Stimulated activated CD8-positive, alpha-beta memory T cell treated with anti-CD3 and anti-CD28 coated beads, Interleukin-4, amount 100 ng/mL, for 4 hours (primary cell): ENCODE measurements at regions not wholly inside any gene's neighbourhood (a gene's known extent, or its start where the extent isn't known, plus 50 kb on each side); places are given as distances from the start of the nearest gene placed in this dataset.

Source experiments
- DNase-seq, 2 donors: peaks; one replicate each; pipeline ENCODE4 v3.0.0-alpha.2; 2020; ENCODE audit warnings: low read depth in 2 of 2, low spot score in 1 of 2

DNA sequence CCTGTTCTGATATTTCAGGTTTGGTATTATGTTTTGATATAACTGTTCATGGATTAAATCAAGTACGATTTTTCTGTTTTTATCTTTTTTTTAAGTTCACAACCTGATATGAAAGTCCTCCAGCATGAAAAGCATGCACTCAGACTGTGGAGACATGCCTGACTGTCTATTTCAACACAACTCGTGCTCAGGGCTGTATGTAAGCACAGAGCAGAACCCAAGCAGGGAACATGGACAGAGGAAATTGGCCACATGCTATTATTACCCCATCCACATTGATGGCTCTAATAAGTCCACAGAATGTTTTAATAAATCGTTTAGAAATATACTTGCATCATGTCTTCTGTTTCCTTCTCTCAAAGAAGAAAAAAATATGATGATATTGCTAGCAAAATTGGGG, 730.4 kb downstream of the C6orf118 start:
- DNase-seq = no peak

DNA sequence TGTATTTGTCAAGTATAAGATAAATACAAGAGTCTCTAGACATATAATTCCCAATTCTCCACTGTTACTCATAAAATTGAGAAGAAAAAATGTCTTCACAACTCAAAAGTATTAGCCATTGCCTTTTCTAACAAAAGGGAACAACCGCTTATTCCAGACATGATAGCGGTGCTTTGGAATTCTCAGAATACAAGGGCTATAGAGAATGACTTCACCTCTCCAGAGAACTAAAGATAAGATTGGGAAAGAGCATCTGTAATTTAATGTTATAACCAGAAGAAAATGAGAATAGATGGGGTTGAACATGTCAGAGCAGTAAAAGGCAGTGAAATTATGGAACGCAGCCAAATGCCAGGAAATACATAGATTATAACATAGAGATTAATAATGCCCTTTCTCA, 730.8 kb downstream of the C6orf118 start:
- no peak for DNase-seq

DNA sequence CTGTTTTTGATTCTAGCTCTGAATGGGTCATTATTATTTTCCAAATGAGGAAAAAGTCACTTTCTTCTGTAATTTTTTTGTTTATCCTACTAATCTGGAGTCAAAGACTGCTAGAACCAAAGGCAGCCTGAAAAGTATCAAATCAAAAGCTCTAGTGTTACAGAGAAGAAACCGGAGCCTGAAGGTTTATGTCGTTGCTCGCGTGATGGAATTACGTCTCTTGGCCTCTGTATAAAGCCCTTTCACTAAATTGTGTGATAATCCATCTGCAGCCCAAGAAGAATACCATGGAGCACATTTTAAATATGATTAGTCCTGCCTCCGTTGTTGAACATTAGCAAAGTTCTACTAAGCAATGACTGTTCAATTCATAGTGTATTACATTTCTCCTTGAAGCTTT, 738.6 kb downstream of the C6orf118 start:
- DNase-seq = no peak

DNA sequence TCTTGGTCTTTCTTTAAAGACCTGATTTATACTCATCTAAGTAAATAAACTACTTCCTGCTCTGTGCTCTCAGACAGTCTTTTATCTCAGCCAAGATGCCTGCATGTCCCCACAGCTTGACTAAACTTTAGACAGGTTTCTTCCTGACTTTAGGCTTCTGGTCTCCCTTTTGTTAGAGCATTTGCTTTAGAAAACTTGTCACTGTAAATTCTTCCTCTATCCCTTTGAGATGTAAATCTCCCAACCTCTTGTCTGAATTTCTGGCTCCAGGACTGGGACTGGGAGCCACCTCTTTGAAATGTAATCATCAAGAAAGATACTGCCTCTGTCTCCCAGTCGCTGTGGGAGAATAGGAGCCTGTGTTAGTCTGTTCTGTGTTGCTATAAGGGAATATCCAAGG, 739.9 kb downstream of the C6orf118 start:
- no peak for DNase-seq

DNA sequence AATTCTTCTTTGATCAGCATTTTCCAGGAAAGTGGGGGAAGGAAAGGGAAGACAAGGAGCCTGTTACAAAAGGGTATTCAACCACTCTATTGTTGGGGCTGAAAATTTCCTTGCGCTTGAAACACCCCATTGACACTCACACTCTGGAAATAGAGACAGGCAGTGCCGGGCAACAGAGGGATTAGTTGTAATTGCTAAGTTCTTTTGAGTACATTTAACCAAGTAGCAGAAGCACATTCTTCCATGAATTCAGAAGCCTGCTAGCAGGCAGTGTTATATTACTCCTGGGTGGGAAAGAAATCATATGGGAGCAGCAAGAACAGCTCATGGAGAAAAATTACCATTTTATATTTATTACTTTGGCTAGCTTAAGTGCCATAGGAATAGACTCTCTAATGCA, 745.5 kb downstream of the C6orf118 start:
- DNase-seq = no peak

DNA sequence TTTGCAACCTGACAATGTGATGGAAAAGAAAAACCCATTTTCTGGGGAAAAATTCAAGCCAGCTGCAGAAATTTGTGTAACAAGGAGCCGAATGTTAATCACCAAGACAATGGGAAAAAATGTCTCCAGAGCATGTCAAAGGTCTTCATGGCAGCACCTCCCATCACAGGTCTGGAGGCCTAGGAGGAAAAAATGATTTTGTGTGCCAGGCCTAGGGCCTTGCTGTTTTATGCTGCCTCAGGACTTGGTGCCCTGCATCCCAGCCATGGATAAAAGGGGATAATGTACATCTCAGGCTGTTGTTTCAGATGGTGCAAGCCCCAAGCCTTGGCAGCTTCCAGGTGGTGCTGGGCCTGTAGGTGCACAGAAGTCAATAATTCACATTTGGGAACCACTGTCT, 747.7 kb downstream of the C6orf118 start:
- no peak for DNase-seq

DNA sequence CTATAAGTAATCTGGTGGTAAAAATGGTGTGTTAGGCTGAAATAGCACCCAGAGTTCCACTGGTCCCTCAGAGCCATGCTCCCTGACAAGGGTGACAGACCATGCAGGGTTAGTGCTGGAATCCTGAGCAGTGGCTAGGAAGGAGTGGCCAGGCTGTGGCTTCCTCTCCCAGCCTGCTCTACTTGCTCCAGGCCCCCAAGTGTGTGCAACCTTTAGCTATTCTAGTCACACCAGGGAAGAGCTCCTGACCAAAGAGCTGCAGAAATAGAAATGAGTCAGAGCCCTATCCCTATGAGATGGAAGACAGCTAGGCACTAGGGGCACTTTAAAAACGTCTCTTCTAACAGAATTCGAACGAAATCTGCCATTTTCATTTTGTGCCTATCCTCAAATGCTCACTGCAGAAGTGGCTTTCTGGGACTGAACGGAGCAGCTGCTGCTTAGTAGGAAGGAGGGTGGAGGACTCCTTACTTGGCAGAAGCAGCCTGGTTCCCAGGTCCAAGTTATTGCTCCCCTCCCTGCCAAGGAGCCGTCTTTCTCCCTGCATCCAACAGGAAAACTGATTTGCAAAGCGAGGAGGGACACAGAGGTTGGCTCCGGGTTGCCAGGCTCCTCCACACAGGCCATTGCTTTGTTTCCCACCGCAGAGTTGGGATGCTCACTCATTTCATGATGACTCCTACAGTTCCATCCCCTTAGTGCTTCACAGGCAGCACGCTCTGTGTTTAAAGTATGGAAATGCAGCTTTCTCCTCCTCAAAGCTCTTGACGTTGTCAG, 754.5 kb downstream of the C6orf118 start:
- no peak for DNase-seq

DNA sequence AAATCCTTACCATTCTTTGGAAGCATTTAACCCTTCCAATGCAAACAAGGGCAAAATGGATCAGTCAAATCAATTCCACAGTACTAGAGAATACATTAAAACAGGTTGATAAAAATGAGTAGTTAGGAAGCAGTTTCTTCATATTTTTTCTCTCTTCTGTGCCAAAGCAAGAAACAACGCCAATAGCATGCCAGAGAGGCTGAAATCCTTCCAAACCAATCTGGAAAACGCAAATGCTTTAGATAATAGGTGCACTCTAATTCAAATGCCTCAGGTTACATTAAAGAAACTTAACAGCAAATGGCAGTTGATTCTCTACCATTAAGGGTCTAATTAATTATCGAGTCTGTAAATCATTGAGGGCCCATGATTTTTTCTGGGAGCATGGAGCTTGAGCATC, 755.2 kb downstream of the C6orf118 start:
- no peak for DNase-seq

DNA sequence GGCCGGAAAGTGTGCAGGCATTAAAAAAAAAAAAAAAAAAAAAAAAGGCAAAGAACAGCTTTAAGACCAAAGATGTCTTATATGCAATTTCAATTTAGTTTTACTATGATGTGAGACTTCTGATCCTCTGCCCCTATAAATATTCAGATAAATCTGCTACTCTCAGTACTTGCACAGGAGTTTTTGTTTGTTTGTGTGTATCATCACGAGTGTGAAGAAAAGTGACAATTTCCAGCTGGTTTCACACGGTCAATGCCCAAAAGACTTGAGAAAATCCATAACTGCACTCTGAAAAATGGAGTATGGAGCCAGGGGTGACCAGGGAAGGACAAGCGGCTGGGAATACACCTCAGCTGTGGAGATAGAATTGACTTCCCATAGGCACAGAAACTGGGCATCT, 757.7 kb downstream of the C6orf118 start:
- DNase-seq = no peak

DNA sequence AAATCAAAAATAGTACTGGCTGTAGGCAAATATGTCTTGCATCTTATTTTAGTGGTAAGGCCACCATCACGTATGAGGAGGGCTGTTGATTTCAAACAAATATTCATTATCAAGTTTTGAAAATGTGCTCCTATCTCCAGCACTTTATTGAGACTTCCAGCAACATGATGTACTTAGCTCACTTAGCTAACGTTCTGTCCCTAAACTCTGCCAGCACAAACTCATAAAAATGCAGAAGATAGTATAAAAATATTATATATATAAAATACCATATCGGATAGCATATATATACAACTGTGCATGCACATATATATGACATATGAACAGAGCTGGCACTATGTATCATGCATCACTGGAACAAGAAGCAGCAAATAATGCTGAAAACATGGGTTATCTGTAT, 762.3 kb downstream of the C6orf118 start:
- no peak for DNase-seq

DNA sequence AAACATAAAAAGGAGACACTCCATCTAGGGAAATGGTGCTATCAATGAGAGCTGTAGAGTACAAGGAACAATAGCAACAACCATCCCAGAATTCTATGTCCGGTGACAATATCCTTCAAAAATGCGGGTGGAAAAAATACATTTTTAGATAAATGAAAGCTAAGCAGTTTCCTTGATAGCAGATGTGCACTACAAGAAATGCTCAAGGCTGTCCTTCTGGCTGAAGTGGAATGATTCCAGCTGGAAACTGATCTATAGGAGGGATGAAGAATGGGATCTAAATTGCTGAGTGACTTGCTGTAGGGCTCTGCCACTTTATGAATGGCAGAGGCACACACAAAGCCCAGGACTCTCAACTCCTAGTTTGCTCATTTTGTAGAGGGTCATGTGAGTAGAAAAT, 763.1 kb downstream of the C6orf118 start:
- no peak for DNase-seq

DNA sequence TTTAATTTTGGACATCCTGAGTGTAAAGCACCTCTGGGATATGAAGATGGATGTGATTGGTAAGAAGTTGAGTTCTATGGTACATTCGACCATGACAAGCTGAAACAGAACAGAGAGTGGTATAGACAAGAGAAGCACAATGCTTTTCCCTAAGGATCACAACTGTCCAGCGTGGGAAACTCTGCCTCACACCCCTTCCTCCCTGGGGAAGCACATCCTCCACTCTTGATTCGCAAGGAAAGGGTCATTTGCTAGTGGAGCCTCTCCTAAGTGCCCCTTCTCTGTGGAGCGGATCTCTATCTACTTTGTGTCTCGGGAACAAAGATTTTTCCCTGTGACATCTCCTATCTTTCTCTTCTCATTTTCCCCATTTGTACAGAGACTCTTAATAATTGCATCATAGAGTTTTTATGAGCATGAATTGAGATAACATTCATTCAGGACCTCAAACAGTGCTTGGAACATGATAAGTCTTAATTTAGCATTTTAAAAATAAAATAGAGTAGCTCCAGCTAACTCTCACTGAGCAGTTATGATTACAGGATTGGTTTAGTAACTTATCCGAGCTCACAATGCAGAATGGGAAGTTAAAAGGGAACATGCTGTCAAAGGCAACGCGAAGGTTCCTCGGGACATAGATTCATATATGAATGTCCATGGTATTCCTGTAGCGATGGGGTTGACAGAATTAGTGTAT, 775.2 kb downstream of the C6orf118 start:
- DNase-seq = no peak

DNA sequence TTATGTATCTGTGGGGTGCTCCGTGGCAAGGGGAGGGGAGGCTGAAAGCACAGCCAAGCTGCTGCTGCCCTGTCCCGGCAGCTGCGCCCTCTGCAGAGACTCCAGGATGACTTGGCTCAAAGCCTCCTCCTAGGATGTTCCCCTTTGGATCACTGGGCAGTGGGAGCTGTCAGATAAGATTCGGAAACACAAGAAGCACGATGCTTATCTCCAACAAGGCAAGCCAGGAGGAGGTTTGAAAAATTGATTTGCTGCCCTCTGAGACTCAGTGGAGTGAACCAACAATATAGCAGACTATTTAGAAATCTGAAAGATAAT, 776.4 kb downstream of the C6orf118 start:
- DNase-seq = no peak

DNA sequence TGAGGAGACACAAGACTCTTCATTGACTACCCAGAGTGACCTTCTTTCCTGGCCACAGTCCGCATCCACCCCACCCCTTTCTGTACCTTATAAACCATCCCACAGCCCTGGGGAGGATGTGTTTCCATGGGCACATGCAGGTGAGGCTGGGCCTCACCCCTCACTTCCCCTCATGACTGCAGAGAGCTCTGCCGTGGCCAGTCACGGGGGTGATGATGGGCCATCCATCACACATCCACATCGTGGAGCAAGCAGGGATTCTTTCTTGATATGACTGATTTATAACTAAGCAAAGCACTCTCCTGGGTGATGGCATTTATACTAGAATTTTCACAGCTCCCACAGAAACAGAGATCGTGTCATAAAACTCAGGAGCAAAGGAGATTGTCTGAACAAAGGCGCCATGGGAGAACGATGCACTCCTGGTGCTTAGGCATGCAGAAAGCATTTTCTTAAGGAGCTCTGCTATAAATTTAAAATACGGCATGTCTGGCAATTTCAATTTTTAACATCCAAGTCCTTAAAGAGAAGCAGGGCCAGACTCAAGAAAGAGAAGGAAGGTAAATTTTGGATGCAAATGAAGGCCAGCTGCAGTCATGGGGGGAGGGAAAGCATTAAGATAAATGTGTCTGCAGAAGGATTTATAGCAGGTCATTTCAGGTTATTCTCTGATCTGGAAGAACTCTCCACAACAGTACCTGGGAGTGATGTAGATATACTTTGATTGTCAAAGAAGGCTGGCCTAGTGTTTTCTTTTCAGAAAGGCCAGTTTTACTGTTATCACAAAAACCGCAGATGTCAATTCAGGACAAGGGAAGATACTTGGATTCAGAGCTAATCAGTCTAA, 777.0 kb downstream of the C6orf118 start:
- DNase-seq = no peak

DNA sequence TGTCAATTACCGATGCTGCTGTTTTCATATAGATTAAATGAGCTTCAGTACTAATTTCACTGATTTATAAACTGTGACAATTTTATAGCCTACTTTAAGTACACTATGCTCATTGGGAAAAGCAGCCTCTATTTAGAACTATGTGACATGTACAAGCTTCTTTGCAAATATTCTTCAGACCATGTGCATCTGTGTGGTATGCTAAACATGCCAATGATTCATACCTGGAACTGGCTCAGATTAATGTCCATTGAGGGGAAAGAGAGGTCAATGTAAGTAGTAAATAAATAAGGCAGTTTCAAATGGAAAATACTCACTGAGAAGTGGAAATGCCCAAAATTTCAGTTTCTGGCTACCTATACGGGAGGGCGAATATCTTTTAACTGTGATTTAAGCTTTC, 777.7 kb downstream of the C6orf118 start:
- DNase-seq = no peak

DNA sequence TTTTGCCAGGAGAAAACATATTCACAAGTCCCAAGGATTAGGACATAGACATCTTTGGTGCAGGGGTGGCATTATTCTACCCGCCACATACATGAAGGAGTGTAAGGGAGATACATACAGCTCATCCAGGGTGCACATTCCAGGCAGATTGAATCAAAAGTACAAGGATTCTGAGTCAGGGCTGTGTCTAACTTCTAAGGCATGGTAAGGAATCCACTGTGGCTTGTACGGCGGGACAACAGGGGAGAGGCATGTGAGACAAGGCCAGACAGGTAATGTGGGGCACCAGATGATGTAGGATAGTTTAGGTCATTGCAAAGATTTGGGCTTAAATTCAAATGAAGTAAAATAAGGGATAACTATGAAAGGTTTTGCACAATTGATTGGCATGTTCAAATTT, 780.9 kb downstream of the C6orf118 start:
- no peak for DNase-seq

DNA sequence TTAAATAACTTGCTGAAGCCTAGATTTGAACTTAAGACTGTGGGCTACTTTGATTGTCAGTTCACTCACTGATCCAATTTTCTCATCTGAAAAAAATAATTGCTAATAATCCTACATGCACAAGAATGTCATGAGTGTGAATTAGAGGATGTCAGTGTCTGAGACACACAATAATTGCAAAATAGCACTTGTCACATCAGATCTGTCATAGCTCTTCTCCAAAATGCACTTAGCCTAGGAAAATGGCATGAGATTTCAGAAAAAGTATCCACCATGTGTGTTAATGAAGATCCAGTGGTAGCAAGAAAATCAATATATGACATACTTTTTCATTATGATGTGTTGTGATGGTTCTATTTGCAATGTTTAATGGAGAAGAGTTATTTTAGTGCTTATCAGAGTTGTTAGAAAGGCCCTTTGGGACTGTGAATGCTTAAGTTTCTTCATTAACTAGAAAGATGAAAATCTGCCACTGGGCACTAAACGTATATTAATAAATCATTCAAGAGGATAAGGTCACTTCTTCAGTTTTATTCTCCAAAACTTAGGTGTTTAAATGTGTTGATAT, 786.2 kb downstream of the C6orf118 start:
- DNase-seq = no peak

DNA sequence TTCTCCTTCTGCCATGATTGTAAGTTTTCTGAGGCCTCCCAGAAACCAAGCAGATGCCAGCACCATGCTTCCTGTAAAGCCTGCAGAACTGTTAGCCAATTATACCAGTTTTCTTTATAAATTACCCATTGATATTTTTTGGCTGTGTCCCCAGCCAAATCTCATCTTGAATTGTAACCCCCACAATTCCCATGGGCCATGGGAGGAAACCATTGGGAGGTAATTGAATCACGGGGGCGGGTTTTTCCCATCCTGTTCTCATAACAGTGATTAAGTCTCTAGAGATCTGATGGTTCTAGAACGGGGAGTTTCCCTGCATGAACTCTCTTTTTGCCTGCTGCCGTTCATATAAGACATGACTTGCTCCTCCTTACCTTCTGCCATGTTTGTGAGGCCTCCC, 788.5 kb downstream of the C6orf118 start:
- DNase-seq = no peak

DNA sequence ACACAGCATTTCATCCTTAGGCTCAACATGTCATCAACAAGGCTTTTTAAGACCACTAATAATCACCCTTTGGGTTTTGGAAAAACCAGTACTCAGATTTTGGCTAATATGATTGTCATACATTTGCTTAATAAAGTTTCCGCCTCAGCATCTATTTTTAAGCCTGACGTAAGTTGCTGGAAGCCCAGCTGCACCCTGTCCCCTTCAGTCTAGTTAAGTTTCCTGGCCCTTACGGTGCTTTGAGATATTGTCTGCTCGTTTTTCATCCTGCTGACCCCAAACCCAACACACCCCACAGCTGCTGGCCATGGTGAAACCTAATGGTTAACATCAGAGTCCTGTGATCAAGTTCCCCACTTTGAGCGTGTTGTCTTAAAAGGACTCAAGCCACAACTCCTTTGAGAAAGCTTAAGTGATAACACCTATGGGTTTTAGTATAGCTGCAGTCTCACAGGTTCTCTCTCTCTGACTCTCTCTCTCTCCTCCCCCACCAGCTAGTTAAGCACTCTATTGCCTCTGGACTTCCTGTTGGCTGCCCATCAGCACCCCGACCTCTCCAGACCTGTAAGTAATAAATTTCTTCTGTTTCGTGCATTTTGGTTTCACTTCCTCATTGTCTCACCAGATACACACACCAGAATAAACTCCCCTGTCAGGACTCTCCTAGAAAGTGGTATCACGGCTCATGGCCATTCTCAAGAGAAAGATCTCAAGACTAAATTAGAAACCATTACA, 802.0 kb downstream of the C6orf118 start:
- DNase-seq = no peak

DNA sequence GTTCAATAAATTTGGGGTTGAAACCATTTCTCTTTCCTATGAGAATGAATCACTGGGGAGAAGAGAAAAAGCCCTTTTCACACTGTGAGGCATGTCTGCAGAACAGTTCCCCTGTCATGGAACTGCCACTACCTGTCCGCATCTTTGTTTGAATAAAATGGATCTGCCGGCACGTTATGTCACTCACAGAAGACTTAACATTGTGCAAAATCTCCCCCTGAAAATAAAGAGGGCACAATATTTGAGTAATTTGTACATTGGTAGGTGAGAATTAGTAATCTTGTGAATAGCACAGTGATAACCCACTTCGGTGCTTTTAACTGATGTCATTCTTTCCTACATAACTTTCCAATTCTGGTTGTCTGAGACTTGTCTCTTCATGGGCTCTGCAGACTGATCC, 804.0 kb downstream of the C6orf118 start:
- DNase-seq = no peak

DNA sequence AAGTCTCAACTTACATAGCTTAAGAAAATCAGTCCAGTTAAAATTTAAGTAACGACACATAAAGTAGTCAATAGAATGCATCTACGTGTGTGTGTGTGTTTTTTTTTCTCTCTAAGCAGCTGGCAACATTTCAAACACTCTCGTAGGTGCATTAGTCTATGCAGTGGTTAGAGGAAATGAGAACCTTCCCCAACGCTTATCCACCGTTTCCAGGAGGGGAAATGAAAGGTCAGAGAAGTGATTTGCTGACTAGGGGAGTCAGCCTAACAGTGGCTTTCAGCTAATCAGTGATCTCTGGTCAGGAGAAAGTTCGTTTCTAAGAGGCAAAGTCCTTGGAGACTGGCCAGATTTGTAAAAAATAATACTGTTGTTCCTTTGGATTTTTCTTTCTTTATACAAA, 806.6 kb downstream of the C6orf118 start:
- no peak for DNase-seq
